Uterus (tissue), 2 donors: ENCODE measurements at regions not wholly inside any gene's neighbourhood (a gene's known extent, or its start where the extent isn't known, plus 50 kb on each side); places are given as distances from the start of the nearest gene placed in this dataset.

Experiments
- POLR2A ChIP-seq, 2 donors: fragments of 450-650 bp; IDR thresholded peaks; one replicate each; pipeline ENCODE4 v1.6.1; 2016; ENCODE audit warnings: antibody characterized with exemption in 2 of 2, mild to moderate bottlenecking in 1 of 2, moderate library complexity in 1 of 2
- TF ChIP-seq, protein P1 (sequence below), 4 experiments: fragments of 200-600 bp in 2 of 4; fragments of 450-650 bp in 2 of 4; sonication (generic) in 2 of 4; IDR thresholded peaks; one replicate each; pipeline ENCODE4 v1.5.1; 2016 to 2019; ENCODE audit warnings: antibody characterized with exemption in 4 of 4, mild to moderate bottlenecking in 2 of 4, moderate library complexity in 1 of 4

DNA sequence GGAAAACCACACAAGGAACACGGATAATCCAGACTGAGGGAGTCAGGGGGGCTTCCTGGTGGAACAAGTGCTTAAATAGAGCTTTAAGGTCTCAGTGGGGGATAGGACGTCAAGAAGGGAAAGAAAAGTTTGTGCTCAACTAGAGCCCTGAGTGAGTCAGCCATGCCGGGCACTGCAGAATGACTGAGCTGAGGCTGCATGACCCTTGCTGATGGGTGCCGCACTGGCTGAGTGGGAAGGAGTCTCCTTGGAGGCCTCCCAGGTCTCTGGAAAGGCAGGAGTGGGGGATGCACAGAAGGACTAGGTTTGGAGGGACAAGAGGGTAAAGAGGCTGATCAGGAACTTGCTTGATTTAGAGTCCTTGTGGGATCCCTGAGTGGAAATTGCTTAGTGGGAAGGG is 150.3 kb downstream of the RPLP1 start:
- TF ChIP-seq, protein P1, sequence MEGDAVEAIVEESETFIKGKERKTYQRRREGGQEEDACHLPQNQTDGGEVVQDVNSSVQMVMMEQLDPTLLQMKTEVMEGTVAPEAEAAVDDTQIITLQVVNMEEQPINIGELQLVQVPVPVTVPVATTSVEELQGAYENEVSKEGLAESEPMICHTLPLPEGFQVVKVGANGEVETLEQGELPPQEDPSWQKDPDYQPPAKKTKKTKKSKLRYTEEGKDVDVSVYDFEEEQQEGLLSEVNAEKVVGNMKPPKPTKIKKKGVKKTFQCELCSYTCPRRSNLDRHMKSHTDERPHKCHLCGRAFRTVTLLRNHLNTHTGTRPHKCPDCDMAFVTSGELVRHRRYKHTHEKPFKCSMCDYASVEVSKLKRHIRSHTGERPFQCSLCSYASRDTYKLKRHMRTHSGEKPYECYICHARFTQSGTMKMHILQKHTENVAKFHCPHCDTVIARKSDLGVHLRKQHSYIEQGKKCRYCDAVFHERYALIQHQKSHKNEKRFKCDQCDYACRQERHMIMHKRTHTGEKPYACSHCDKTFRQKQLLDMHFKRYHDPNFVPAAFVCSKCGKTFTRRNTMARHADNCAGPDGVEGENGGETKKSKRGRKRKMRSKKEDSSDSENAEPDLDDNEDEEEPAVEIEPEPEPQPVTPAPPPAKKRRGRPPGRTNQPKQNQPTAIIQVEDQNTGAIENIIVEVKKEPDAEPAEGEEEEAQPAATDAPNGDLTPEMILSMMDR (IDR thresholded peaks at IDR 0.05): no peak
- no peak for TF ChIP-seq POLR2A (IDR thresholded peaks at IDR 0.05)
